Heart left ventricle (tissue), 16 donors: ENCODE measurements at regions not wholly inside any gene's neighbourhood (a gene's known extent, or its start where the extent isn't known, plus 50 kb on each side); places are given as distances from the start of the nearest gene placed in this dataset.

Experiments used
- ATAC-seq, 4 donors: fragments of 200-7000 bp; cut with Tn5 transposase; one replicate each; pipeline ENCODE4 v1.9.1; 2020 to 2022; ENCODE audit warnings: moderate library complexity in 4 of 4, mild to moderate bottlenecking in 3 of 4, moderate number of reproducible peaks in 1 of 4
- DNase-seq, 5 donors: peaks; one replicate each; pipeline ENCODE4 v3.0.0-alpha.2; 2020
- H3K27ac ChIP-seq, 12 donors: fragments of 200-600 bp; sonication (generic) in 4 of 12; one replicate each; pipeline versions ENCODE4 v1.5.0 to v1.8.0; 2016 to 2022; ENCODE audit warnings: mild to moderate bottlenecking in 2 of 12
- H3K27me3 ChIP-seq, 9 donors: fragments of 200-600 bp; sonication (generic) in 2 of 9; one replicate each; pipeline versions ENCODE4 v1.5.1 to v1.8.0; 2016 to 2022; ENCODE audit warnings: mild to moderate bottlenecking in 3 of 9
- H3K36me3 ChIP-seq, 9 donors: fragments of 200-600 bp; sonication (generic) in 2 of 9; one replicate each; pipeline versions ENCODE4 v1.5.0 to v1.8.0; 2018 to 2022; ENCODE audit warnings: mild to moderate bottlenecking in 2 of 9
- H3K4me1 ChIP-seq, 12 donors: fragments of 200-600 bp; sonication (generic) in 4 of 12; one replicate each; pipeline versions ENCODE4 v1.5.0 to v1.8.0; 2016 to 2022; ENCODE audit warnings: mild to moderate bottlenecking in 3 of 12
- H3K4me3 ChIP-seq, 12 donors: fragments of 200-600 bp; sonication (generic) in 4 of 12; one replicate each; pipeline versions ENCODE4 v1.5.0 to v1.8.0; 2017 to 2022; ENCODE audit warnings: mild to moderate bottlenecking in 9 of 12, moderate library complexity in 4 of 12
- H3K9me3 ChIP-seq, 12 donors: fragments of 200-600 bp; sonication (generic) in 4 of 12; one replicate each; pipeline versions ENCODE4 v1.5.0 to v1.8.0; 2016 to 2022; ENCODE audit warnings: mild to moderate bottlenecking in 1 of 12
- CTCF ChIP-seq, 12 donors: fragments of 200-600 bp; sonication (generic) in 4 of 12; IDR thresholded peaks; one replicate each; pipeline versions ENCODE4 v1.5.0 to v1.8.0; 2018 to 2022; ENCODE audit warnings: antibody characterized with exemption in 12 of 12, mild to moderate bottlenecking in 5 of 12
- POLR2A ChIP-seq, 2 donors: fragments of 450-650 bp; IDR thresholded peaks; one replicate each; pipeline ENCODE4 v1.6.1; 2017; ENCODE audit warnings: antibody characterized with exemption in 2 of 2, mild to moderate bottlenecking in 2 of 2, moderate library complexity in 2 of 2
- WGBS, 4 donors: extraction: QIAGEN DNeasy Blood & Tissue Kit in 2 of 4; methylation state at CpG; one replicate each; pipeline versions ENCODE4 v1.1.5 to v1.1.7; 2013 to 2018; 5-methylcytosine and 5-hydroxymethylcytosine counted together
- intact Hi-C, 10 donors: fragments of 100-400 bp; cut with DNase I; formaldehyde crosslinking; loops; one replicate each; pipeline versions ENCODE4 v1.11.1 to v1.14.2; 2022
- donor health status: ischemic (EF 13 %, LVEDD 7.1; RV severe dilation, severe dysfunction).
- donor health status: healthy with polysubstance abuse.
- donor health status: DM: no; HTN: yes; CAD: no.
- donor health status: DM: no; HTN: no; CAD: no.
- donor health status: ischemic (EF 25% LVEDD 6.9; RV normal size, moderate dysfunction).
- donor health status: ischemic (EF 25% LVEDD 5.7; RV mildly dilated, moderate dysfunction).
- donor health status: healthy.
- donor health status: DM: yes; HTN: yes; CAD: no.
- donor health status: ischemic (EF 35%, LVEDD 5.7; RV mildly dilated, moderate dysfunction).
- donor health status: nonischemic (EF 11% LVEDD 7.7; RV severe dilation, severe dysfunction).
- donor health status: DM: yes; HTN: yes; CAD: no.
- donor health status: PGD.
- donor health status: ischemic (EF 29% LVEDD 5.4; RV normal size, mild dysfunction).
- donor health status: nonischemic (EF 23%, LVEDD 6.1; RV moderate dilation, normal function).

GRCh38 chr1:233796146-233796783, 108.2 kb upstream of the SLC35F3 start:
- DNase-seq: no peak
- Histone ChIP-seq H3K4me3 (no peak overlapping the region), H3K9me3 (peaks cover 0 to 18% (median 0%) of the 10 kb centered on the region in 12 donors), H3K27me3 (no peaks in the 10 kb centered on the region), H3K4me1 (no peaks in the 10 kb centered on the region), H3K27ac (no peak overlapping the region), H3K36me3 (no peaks in the 10 kb centered on the region)
- no peak for ATAC-seq
- intact Hi-C loops: loop anchor here in 4 of 10 donors (10.0 kb wide), 4 partner anchors 161 to 491 kb away; no protein-coding TSS in a partner anchor
- 76 to 85% (median 81%) methylated on average over 6 of the region's 6 CpGs for WGBS, 4 donors
- TF ChIP-seq CTCF (IDR thresholded peaks at IDR 0.05) (no peak), POLR2A (IDR thresholded peaks at IDR 0.05) (no peak)

- H3K9me3 ChIP-seq: peaks cover 0 to 20% (median 7%) of the 10 kb centered on the region in 12 donors
- intact Hi-C loops: no loop called here
- H3K36me3 ChIP-seq: no peaks in the 10 kb centered on the region
- no peak overlapping the region for H3K27ac ChIP-seq
- no peak for ATAC-seq
- H3K27me3 ChIP-seq: no peaks in the 10 kb centered on the region
- DNase-seq: no peak
- H3K4me1 ChIP-seq: no peaks in the 10 kb centered on the region
- no peak overlapping the region for H3K4me3 ChIP-seq
- WGBS, 4 donors: 59 to 68% (median 62%) methylated on average over 4 of the region's 4 CpGs
- TF ChIP-seq CTCF (IDR thresholded peaks at IDR 0.05): no peak
- TF ChIP-seq POLR2A (IDR thresholded peaks at IDR 0.05): no peak
These were observed 101.9 kb upstream of the SLC35F3 start for GRCh38 chr1:233802611-233803010.

- Histone ChIP-seq H3K4me1 (no peaks in the 10 kb centered on the region), H3K9me3 (peaks cover 0 to 13% (median 7%) of the 10 kb centered on the region in 12 donors), H3K36me3 (no peaks in the 10 kb centered on the region), H3K27me3 (peaks cover 0 to 3% (median 0%) of the 10 kb centered on the region in 9 donors), H3K4me3 (no peak overlapping the region), H3K27ac (no peak overlapping the region)
- WGBS, 4 donors: 85 to 90% (median 87%) methylated on average over 2 of the region's 2 CpGs
- intact Hi-C loops: no loop called here
- TF ChIP-seq CTCF (IDR thresholded peaks at IDR 0.05): no peak
- TF ChIP-seq POLR2A (IDR thresholded peaks at IDR 0.05): no peak
- ATAC-seq (no peak), DNase-seq (no peak)
These were observed 98.7 kb upstream of the SLC35F3 start for GRCh38 chr1:233805786-233806185.

- Histone ChIP-seq H3K36me3 (no peaks in the 10 kb centered on the region), H3K27me3 (peaks cover 0 to 7% (median 0%) of the 10 kb centered on the region in 9 donors), H3K4me3 (no peak overlapping the region), H3K4me1 (no peaks in the 10 kb centered on the region), H3K27ac (no peak overlapping the region), H3K9me3 (no peaks in the 10 kb centered on the region)
- intact Hi-C loops: no loop called here
- no peak for DNase-seq
- 59 to 75% (median 70%) methylated on average over 1 of the region's 1 CpG for whole genome bisulfite sequencing, 4 donors
- no peak for TF ChIP-seq POLR2A (IDR thresholded peaks at IDR 0.05)
- no peak for TF ChIP-seq CTCF (IDR thresholded peaks at IDR 0.05)
- no peak for ATAC-seq
These were observed 89.1 kb upstream of the SLC35F3 start for GRCh38 chr1:233815357-233815756.
